HG03442 (cell line): ENCODE measurements at regions not wholly inside any gene's neighbourhood (a gene's known extent, or its start where the extent isn't known, plus 50 kb on each side); places are given as distances from the start of the nearest gene placed in this dataset.

Source experiments
- ATAC-seq: cut with Tn5 transposase; IDR thresholded peaks from one replicate; pipeline ENCODE4 v1.9.1; 2021; ENCODE audit warnings: mild to moderate bottlenecking, moderate library complexity; ENCODE audit not compliant: unreplicated experiment

DNA sequence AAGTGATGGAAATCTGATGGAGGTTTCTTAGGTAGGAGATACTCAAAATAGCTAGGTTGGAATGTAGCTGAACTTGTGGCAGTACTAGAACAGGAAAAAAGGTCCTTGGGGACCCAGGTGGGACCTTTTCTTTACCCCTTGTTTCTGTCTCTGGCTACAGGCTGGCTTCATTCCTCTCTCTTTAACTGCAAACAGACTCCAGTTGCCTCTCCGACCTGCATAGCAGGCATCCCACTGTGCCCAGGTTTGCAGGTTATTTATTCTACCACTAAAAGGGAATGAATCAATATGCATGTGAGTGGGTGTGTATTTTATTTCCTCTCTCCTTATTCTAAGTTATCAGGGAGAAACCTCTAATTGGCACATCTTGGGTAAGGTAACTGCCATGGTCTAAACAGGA lies 758.1 kb downstream of the MED13L start:
- ATAC-seq: no peak

DNA sequence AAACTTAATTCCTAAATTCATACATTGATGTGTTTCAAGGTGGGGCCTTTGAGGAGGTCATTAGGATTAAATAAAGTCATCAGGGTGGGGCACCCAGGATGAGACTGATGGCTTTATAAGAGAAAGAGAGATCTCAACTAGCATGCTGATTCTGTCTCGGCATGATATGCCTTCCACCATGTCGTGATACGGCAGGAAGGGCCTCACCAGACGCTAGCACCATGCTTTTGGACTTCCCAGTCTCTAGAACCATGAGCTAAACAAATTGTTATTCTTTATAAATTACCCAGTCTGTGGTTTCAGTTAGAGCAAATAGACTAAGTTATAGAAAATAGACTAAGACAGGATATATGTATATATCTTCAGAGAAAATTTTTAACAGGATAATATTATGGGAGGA lies 759.6 kb downstream of the MED13L start:
- no peak for ATAC-seq

DNA sequence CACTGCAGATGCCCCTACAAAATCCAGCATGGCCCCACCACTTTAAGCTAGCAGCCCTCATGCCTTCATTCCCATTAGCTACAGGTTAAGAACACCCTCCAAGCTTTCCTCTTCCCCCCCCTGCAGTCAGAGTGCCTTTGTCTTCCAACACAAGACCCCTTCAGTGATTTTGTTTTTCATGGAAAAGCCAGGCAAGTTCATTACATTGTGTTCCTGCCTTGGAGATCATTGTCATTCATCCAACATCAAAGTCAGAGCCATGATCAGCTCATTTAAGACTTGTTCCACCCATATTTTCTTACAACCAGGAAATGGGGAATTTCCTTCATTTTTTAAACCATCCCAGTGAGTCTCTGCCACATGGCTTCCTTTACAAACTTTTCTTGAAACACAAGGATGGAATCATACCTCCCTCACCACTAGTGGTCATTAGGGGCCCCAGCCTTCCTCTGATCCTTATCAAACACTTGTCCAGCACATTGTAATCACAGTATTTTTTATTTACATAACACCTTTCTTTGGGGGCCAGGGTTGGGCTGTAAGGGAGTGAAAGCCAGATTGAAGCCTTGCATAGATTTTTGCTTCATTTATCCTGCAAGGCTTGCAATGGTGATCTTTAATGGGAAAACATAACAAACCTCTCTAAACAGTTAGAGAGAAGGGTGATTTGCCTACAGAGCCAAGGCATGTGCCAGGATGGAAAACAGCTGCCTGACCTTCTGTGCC lies 765.3 kb downstream of the MED13L start:
- ATAC-seq: no peak

DNA sequence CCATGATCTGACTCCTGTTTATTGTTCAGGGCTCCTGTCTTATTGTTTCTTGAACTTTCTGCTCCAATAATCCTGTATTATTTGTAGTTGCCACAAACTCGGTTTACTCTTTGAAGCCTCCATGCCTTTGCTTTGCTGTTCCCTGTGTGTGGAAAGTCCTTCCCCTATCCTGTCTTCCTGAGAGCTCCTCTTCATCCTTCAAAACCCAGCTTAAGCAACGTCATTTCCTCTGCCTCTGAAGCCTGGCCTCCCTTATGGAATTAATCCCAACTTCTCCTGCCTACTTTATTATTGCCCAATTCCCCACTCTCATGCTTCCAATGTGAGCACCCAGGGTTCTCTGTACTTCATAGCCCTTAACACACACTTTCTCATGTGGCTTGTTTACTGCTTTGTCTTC lies 766.2 kb downstream of the MED13L start:
- no peak for ATAC-seq

DNA sequence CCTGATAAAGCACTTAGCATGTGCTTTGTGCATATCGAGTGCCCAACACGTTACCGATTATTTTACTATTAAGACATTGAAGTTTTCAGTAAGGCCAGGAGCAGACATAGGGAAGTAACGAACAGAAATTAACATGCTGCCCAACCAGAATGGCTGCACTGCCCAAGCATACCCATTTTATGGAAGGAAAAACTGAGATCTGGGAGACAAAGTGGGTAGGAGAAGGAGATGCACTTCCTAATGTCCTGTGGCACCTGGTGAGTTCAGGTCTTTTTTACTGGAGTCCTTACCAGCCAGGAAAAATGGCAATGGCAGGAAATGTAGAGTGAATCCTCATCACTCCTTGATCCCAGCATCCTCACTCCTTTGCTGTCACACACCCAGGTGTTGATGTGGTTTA lies 768.5 kb downstream of the MED13L start:
- no peak for ATAC-seq

DNA sequence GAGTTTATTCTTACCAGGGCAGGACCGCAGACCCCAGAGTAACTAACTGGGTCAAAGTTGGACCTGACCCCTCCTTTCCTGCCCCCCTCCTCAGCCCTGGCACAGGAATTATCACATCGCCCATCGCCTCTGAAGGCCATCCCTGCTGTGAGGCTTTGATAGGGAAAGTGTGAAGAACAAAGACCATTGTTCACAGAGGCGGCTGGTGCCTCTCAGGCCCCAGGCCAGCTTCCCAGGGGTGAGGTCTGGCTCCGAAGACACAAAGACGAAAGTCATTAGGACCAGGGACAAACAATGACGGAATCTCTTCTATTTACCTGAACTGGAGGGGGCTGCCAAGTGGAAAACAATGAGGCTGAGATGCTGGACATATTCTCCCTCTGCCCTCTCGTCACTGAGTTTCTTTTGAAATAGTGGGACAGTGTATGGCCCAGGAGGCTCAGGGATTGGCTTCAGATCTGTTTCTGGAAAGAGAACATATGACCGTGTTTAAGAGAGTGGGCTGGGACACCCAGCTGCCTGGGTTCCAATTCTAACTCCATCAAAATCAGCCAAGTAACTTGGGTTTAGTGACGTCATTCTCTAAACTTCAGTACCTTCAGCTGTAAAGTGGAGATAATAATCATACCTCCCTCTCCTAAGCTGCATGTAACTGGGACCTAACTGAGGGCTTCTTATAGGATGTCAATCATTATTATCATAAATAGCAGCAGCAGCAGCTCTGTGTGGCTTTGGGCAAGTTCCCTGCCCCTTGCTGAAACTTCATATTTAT lies 769.4 kb downstream of the MED13L start:
- no peak for ATAC-seq

DNA sequence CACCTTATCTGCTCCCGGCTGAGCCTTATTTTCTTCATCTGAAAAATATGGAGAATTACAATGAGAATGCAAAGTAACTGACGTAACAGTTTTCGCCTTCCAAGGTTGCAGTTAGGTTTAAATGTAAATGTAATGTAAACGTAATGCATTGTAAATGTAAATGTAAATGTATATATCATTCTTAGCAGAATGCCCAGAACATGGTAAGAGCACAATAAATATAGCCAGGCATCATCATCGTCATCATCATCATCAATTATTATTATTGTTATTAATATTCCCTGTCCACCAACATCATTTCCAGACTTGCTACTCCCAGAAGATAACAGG lies 770.0 kb downstream of the MED13L start:
- ATAC-seq: no peak

DNA sequence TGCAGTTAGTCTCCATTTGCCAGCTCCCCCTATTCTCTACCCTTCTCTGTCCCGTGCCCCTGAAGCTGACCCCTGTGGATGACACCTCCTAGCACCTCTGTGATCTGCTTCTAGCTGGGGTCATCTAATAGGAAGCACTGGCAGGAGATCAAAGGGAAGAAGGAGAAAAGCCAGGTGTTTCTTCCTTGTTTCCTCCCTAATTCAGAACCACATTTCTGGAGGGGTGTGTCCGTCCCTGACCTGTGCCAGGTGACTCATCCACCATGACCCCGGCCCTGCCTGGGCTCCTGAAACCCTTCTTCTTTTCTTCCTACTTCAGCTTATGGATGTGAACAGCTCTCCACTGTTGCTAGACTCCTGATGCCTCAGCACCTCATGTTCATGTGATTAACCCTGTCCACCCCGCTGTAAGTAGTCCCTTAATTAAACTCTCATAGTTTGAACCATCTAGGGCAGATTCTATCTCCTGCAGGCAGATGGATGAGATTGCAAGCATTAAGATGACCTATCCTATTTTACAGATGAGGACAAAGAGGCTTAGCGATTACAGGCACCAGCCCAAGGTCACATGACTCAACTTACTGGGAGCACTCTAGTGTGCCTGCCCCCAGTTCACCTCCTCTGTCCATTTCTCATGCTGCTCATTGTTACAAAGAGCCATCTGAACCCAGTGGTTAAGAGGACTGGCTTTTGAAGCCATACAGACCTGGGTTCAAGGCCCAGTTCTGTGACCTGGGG lies 770.5 kb downstream of the MED13L start:
- ATAC-seq: no peak

DNA sequence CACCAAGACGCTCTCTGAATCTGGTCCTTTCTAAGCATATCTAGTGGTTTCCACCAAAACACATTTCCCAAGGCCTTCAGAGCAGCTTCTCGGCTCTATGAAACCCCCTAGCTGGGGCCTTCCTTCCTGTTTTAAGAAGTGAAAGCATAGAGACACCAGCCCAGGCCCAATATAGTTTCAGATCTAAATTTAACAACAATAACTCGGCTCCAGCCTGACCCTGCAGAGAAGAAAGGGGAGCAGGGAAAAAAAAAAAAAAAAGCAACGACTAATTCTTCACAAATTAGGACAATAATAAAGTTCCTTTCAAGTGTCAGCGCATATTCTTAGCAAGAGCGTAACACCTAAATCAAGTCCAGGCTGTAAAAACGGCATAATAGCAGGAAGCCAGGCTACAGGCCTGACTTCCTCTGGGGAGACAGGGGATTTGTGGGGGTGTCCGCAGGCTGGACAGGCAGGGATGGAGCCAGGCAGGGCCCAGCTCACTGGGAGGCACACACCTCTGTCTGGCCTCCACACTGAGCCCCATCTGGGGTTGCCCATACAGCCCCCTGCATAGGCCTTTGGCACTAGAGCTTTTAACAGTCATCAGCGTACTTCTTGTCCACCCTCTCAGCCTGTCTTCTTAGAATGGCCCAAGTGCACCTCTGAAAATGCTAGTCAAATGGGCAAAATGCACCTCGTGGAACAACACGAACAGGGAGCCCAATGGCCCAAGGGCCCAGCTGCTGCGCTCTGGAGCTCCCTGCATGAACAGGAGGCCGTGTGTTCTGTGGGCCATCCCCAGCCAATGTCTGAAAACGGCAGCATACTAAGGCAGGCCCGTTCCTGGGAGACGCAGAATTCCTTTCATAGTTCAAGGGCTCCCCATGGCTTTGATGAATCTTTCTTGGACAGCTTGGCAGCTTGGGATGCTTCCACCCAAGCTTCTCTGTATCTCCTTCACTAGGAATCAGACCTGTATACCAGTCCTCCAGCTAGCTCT lies 772.9 kb downstream of the MED13L start:
- ATAC-seq: peak; percentile 69

DNA sequence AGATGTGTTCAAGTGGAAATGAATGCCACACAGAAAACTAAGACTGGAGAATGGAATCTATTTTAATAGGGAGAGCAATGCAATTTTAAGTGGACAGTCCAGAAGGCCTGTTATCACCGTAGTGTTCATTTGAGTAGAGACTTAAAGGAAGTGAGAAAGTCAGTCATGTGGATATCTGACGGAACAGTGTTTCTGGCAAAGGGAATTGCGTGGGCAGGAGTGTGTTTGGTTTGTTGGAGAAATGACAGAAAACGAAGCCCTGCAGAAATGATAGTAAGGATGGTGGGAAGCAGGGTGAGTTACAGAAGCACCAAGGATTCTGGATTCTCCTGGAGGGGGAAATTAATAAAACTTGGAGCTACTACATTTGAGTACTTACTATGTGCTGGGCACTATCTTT lies 776.6 kb downstream of the MED13L start:
- no peak for ATAC-seq

DNA sequence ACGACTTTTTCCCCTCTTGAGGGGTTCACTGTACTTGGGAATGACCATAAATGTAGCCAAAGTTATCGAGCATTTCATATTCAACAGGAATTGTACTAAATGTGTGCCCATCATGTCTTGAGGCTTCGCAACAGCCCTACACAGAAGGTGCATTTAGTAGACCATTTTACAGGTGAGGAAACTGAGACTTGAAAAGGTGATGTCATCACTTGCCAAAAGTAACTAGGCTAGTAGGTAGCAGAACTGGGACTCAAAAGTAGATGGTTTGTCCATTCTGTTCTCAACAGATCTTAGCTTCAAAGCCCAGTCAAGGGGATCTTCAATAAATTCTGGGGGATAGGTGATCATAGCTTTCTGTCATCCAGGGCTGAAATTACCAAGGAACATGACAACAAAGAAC lies 782.2 kb downstream of the MED13L start:
- no peak for ATAC-seq

DNA sequence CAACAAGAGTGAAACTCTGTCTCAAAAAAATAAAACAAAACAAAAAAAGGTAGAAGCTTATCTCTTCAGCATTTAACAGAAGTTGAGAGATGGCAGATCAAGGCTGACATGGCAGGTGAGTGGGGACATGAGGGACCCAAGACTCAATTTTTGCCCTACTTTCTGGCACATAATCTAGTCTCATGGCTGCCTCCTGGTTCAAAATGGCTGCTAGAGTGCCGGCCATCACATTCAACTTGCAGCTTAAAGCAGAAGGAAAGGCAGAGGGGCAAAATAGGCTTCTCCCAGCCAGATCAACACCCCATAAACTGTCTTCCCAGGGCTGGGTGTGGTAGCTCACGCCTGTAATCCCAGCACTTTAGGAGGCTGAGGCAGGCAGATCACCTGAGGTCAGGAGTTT lies 784.9 kb downstream of the MED13L start:
- no peak for ATAC-seq

DNA sequence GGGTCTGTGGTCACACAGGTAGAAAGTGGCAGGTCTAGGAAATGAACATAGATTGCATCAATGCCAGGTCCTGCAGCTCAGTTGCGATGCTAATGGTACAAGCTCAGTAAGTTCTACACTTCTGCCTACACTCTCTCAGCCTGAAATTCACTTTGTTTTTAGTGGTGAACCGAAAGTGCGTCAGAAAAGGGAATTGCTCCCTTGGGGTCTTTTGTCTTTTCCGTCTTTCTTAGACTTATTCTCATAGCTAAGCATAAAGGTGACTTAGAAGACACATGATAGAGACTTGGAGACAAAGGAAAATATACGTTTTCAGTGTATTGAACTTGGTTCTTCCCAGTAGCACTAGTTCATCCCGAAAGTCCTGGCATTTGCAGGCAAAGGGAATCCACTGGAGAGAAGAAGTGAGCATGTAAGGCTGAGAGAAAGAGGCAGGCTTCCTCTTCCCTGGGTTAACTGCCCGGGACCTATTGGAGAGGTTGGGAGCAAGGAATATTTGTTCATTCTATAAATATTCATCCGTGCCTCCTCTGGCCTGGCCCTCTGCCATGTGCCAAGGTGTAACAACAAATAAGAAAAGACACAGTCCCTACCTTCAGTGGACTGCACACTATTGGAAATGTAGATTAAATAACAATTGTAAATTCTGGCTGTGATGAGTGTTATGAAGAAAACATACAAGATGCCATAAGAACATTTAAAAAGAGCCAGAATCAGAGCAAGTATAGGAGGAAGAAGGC lies 785.8 kb downstream of the MED13L start:
- ATAC-seq: no peak

DNA sequence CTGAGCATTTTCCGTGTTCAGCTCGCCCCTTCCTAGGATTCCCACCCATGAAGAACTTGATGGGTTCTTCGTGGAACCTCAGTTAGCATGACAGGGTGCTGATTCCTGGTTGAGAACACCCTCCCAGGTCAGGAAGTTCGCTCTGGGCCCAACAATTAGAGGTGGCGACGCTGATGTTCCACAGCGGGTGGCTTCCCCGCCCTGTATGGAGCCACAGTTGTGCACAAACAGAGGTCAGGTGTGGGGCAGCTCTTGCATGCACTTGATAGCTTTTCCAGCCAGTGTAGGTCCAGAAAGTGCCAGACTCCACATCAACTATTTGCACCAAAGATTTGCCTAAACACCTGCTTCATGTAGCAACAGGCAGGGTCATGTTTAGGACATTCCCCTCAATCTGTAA lies 788.2 kb downstream of the MED13L start:
- ATAC-seq: no peak

DNA sequence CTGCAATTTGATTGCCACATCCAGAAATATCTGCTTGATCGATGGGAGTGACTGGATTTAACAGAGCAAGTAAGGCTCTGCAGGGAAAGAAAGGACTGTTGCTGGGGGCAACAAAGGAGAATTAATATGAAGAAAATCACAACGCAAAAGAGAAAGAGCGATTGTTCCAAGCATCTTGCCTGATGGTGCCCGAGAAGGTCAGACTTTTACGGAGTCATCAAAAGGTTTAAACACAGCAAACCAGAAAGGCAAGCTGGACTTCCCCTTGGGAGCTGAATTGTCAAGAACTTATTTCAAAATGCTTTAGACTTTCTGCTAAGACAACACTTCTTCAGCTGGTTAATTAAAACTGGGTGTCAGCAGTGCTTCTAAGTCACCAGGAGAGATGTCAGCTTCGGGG lies 791.5 kb downstream of the MED13L start:
- no peak for ATAC-seq

DNA sequence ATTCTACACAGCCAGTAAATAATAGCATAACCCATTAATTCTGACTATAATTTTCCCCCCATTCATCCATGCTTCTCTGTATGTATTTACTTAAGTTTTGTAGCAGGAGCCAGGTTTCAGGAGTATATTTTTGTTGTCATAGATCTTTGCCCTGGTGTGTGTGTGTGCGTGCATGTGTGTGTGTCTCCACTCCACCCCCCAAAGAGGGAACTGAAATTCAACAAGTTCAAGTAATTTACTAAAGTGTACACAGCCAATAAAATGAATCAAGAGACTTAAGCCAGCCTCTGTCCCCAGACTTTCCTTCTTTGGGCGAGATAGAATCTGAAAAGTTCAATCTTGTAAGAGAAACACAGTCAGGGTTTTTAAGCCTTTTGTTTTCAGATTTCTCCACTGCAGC lies 792.0 kb downstream of the MED13L start:
- ATAC-seq: no peak

DNA sequence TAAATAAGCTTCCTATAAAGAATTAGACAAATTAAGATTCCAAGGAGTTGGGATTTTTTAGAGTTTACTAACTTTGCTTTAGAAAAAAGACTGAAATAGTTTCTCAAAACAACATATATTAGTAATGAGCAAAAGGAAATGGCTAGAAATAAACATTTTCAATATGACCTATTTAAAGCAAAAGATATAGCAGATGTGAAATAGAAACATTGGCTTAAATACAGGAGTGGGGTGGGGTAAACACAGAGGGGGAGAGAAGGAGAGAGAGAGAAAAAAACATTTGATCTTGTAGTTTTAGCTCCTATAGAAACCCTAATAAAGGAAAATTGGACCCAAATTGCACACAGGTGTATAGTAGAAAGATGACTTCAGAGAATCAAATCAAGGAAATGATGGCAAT lies 794.5 kb downstream of the MED13L start:
- ATAC-seq: no peak

DNA sequence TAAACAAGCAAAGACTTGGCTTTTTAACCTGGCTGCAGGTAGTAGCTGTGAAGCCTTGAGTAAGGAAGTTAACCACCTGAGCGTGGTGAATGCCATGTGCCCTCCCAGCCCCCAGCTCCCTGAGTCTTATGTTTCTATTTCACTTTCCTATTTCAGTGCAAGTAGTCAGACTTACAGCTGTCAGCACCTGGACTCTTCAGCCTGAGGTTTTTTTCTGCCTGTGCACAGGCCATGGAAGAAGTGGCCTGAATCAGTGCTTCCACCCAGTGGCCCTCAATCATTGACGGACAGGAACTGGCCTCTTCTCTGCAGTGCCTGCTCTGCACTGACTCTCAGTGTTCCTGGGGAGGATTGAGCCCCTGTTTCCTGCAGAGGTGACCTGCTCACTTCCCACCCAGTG lies 796.4 kb downstream of the MED13L start:
- peak; percentile 61 for ATAC-seq

DNA sequence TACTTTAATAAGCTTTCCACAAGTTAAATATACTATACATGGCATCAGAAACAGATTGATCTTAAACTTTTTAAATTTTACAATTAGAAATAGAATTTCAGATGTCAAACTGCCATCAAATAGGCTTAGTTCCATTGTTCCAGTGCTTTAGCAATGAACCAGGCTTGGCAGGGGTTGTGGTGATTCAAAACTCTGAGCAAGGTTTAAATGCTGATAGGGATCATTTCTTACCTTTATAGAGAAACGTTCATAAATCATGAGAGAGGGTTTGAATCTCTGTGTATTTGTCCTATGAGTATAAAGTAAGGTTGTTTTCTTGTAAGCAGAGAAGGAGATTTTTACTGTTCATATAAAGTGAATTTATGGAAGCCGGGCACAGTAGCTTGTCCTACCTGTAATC lies 794.5 kb upstream of the TBX3 start:
- no peak for ATAC-seq
